HS-27A (cell line): ENCODE measurements at regions not wholly inside any gene's neighbourhood (a gene's known extent, or its start where the extent isn't known, plus 50 kb on each side); places are given as distances from the start of the nearest gene placed in this dataset.
A peak's percentile ranks its signal among the peaks of the same experiment; 100 is the strongest.

Experiments
- DNase-seq: peaks from one replicate; pipeline ENCODE4 v3.0.0-alpha.2; 2012; ENCODE audit warnings: low read depth, missing footprints

- no peak for DNase-seq
Measured at GRCh38 chr1:59124166-59124565, 172.7 kb upstream of the FGGY start.

- DNase-seq: no peak
Measured at GRCh38 chr1:59125154-59125553, 171.7 kb upstream of the FGGY start.

- DNase-seq: no peak
Measured at GRCh38 chr1:59125676-59126320, 171.1 kb upstream of the FGGY start.

GRCh38 chr1:59126366-59126765 is 170.5 kb upstream of the FGGY start:
- no peak for DNase-seq

GRCh38 chr1:59128239-59128736 is 168.6 kb upstream of the FGGY start:
- DNase-seq: peak; percentile 96

GRCh38 chr1:59128784-59129227 is 168.1 kb upstream of the FGGY start:
- peak; percentile 98 for DNase-seq

GRCh38 chr1:59132295-59132694 is 164.6 kb upstream of the FGGY start:
- no peak for DNase-seq

GRCh38 chr1:59133997-59134396 is 162.9 kb upstream of the FGGY start:
- DNase-seq: no peak

- no peak for DNase-seq
Measured at GRCh38 chr1:59135761-59136255, 161.1 kb upstream of the FGGY start.

- DNase-seq: peak; percentile 93
Measured at GRCh38 chr1:59136541-59137275, 160.2 kb upstream of the FGGY start.

- DNase-seq: no peak
Measured at GRCh38 chr1:59137276-59137615, 159.6 kb upstream of the FGGY start.

- DNase-seq: no peak
Measured at GRCh38 chr1:59137968-59138367, 158.9 kb upstream of the FGGY start.

- no peak for DNase-seq
Measured at GRCh38 chr1:59138402-59138801, 158.5 kb upstream of the FGGY start.

GRCh38 chr1:59139396-59139795 is 157.5 kb upstream of the FGGY start:
- no peak for DNase-seq

GRCh38 chr1:59141267-59141863 is 155.5 kb upstream of the FGGY start:
- no peak for DNase-seq

GRCh38 chr1:59142311-59143132 is 154.4 kb upstream of the FGGY start:
- no peak for DNase-seq

GRCh38 chr1:59143133-59143487 is 153.8 kb upstream of the FGGY start:
- peak; percentile 96 for DNase-seq

GRCh38 chr1:59143811-59144210 is 153.1 kb upstream of the FGGY start:
- DNase-seq: no peak

GRCh38 chr1:59144959-59145358 is 151.9 kb upstream of the FGGY start:
- no peak for DNase-seq

- DNase-seq: no peak
Measured at GRCh38 chr1:59146056-59146455, 150.8 kb upstream of the FGGY start.

GRCh38 chr1:59146651-59147358 is 150.1 kb upstream of the FGGY start:
- no peak for DNase-seq

- DNase-seq: no peak
Measured at GRCh38 chr1:59149435-59149834, 147.5 kb upstream of the FGGY start.
